ENCODE measurements at regions not wholly inside any gene's neighbourhood (a gene's known extent, or its start where the extent isn't known, plus 50 kb on each side); places are given as distances from the start of the nearest gene placed in this dataset.

DNA sequence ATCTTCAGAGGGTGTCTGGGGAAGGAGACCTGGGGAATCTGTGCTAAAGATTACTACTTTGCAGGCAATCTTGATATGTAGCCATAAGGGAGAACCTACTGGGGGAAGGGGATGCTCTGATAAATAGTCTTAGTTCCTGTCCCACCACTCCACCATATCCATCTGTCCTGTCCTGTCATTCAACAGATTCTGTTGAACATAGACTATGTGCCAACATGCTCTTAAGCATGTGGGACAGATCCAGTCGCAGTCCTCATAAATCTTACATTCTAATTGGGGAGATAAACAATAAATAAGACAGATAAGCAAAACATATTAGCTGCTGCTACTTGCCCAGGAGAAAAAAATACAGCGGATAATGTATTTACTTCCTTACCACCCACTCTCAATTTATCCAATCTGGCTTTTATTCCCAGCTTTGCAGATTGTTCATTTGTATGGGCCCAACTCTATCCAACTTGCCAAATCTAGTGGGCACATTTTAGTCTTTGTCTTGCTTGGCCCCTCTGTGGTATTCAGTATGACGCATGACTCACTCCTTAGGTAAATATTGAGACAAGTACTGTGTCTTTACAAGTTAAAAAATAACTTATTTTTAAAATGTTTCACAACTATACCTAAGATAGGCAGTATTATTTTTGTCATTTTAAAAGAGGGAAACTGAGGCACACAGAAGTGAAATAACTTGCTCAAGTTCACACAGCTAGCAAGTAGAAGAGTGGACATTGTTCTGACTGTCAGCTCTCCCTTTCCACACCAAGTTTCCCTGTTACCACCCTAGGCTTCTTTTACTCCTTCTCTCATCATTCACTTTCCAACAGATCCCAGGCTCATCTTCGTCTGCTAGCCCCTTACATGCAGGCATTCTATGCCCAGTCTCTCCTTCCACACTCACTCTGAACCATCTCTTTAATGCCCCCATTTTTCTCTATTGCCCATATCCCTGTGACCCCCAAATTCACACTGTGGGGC, 133.6 kb upstream of the SESN3 start:
- TF ChIP-seq, protein P1, sequence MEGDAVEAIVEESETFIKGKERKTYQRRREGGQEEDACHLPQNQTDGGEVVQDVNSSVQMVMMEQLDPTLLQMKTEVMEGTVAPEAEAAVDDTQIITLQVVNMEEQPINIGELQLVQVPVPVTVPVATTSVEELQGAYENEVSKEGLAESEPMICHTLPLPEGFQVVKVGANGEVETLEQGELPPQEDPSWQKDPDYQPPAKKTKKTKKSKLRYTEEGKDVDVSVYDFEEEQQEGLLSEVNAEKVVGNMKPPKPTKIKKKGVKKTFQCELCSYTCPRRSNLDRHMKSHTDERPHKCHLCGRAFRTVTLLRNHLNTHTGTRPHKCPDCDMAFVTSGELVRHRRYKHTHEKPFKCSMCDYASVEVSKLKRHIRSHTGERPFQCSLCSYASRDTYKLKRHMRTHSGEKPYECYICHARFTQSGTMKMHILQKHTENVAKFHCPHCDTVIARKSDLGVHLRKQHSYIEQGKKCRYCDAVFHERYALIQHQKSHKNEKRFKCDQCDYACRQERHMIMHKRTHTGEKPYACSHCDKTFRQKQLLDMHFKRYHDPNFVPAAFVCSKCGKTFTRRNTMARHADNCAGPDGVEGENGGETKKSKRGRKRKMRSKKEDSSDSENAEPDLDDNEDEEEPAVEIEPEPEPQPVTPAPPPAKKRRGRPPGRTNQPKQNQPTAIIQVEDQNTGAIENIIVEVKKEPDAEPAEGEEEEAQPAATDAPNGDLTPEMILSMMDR (IDR thresholded peaks at IDR 0.05; ENCODE audit: borderline replicate concordance, extremely low read depth, low read length, poor library complexity, severe bottlenecking), result no peak
- TF ChIP-seq EZH2 (IDR thresholded peaks at IDR 0.05; ENCODE audit: borderline replicate concordance, low read depth, low read length, severe bottlenecking), result no peak

Data from DND-41 (cell line).